ENCODE measurements at regions not wholly inside any gene's neighbourhood (a gene's known extent, or its start where the extent isn't known, plus 50 kb on each side); places are given as distances from the start of the nearest gene placed in this dataset.
A peak's percentile ranks its signal among the peaks of the same experiment; 100 is the strongest.

- H3K27me3 ChIP-seq (ENCODE audit: insufficient read depth, low read length), result peaks cover 4% of the 10 kb centered on the region
- H3K4me1 ChIP-seq (ENCODE audit: insufficient read depth, low read length), result no peaks in the 10 kb centered on the region
- no peaks in the 10 kb centered on the region for H3K79me2 ChIP-seq (ENCODE audit: insufficient read depth, low read length)
- no peaks in the 10 kb centered on the region for H3K36me3 ChIP-seq (ENCODE audit: insufficient read depth, low read length)
- no peak overlapping the region for H3K4me2 ChIP-seq (ENCODE audit: insufficient read depth, low read length)
- H4K20me1 ChIP-seq (ENCODE audit: insufficient read depth, low read length), result no peaks in the 10 kb centered on the region
- no peak overlapping the region for H3K4me3 ChIP-seq (ENCODE audit: insufficient read depth, low read length)
- H2AFZ ChIP-seq (ENCODE audit: low read length), result no peak overlapping the region
- DNase-seq (ENCODE audit: insufficient read length, low spot score, missing footprints), result no peak
- H3K27ac ChIP-seq (ENCODE audit: low read depth, low read length), result no peak overlapping the region
- TF ChIP-seq, protein P1, sequence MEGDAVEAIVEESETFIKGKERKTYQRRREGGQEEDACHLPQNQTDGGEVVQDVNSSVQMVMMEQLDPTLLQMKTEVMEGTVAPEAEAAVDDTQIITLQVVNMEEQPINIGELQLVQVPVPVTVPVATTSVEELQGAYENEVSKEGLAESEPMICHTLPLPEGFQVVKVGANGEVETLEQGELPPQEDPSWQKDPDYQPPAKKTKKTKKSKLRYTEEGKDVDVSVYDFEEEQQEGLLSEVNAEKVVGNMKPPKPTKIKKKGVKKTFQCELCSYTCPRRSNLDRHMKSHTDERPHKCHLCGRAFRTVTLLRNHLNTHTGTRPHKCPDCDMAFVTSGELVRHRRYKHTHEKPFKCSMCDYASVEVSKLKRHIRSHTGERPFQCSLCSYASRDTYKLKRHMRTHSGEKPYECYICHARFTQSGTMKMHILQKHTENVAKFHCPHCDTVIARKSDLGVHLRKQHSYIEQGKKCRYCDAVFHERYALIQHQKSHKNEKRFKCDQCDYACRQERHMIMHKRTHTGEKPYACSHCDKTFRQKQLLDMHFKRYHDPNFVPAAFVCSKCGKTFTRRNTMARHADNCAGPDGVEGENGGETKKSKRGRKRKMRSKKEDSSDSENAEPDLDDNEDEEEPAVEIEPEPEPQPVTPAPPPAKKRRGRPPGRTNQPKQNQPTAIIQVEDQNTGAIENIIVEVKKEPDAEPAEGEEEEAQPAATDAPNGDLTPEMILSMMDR (IDR thresholded peaks at IDR 0.05; ENCODE audit: extremely low read depth, low read depth, low read length), result no peak
- no peaks in the 10 kb centered on the region for H3K9me3 ChIP-seq (ENCODE audit: low read depth, low read length)
Observed at GRCh38 chrX:45972636-45973035, 572.6 kb downstream of the ZNF674 start.

DNA sequence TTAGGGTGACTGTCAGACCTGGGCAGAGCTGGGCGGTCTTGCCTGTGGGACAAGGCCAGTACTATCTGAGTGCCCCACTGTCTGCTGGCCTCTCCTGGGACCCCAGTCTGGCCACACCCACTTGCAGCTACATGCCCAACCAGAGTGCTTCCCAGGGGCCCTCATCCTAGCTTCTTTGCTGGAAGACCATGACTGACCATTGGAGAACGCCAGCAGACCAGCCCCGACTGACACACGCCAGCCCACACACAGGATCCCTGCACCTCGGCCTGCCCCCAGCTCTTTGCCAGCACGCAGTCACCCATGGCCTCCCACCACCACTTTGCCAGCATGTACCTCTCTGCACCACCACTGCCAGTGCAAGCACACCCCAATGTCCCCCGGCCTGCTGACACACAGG is 585.7 kb downstream of the ZNF674 start:
- Histone ChIP-seq H2AFZ (ENCODE audit: low read length) (no peak overlapping the region), H3K27ac (ENCODE audit: low read depth, low read length) (no peak overlapping the region), H4K20me1 (ENCODE audit: insufficient read depth, low read length) (no peaks in the 10 kb centered on the region), H3K27me3 (ENCODE audit: insufficient read depth, low read length) (peaks cover 10% of the 10 kb centered on the region), H3K4me3 (ENCODE audit: insufficient read depth, low read length) (no peak overlapping the region), H3K9me3 (ENCODE audit: low read depth, low read length) (no peaks in the 10 kb centered on the region), H3K4me2 (ENCODE audit: insufficient read depth, low read length) (no peak overlapping the region), H3K79me2 (ENCODE audit: insufficient read depth, low read length) (no peaks in the 10 kb centered on the region), H3K4me1 (ENCODE audit: insufficient read depth, low read length) (no peaks in the 10 kb centered on the region), H3K36me3 (ENCODE audit: insufficient read depth, low read length) (no peaks in the 10 kb centered on the region)
- no peak for DNase-seq (ENCODE audit: insufficient read length, low spot score, missing footprints)
- TF ChIP-seq, protein P1 (IDR thresholded peaks at IDR 0.05; ENCODE audit: extremely low read depth, low read depth, low read length), result no peak

GRCh38 chrX:45956191-45956870 is 588.9 kb downstream of the ZNF674 start:
- peaks cover 15% of the 10 kb centered on the region for H3K27me3 ChIP-seq (ENCODE audit: insufficient read depth, low read length)
- H2AFZ ChIP-seq (ENCODE audit: low read length), result no peak overlapping the region
- H3K4me3 ChIP-seq (ENCODE audit: insufficient read depth, low read length), result no peak overlapping the region
- peak; percentile 29 for DNase-seq (ENCODE audit: insufficient read length, low spot score, missing footprints)
- H4K20me1 ChIP-seq (ENCODE audit: insufficient read depth, low read length), result no peaks in the 10 kb centered on the region
- no peaks in the 10 kb centered on the region for H3K36me3 ChIP-seq (ENCODE audit: insufficient read depth, low read length)
- no peak overlapping the region for H3K27ac ChIP-seq (ENCODE audit: low read depth, low read length)
- no peaks in the 10 kb centered on the region for H3K9me3 ChIP-seq (ENCODE audit: low read depth, low read length)
- no peaks in the 10 kb centered on the region for H3K4me1 ChIP-seq (ENCODE audit: insufficient read depth, low read length)
- TF ChIP-seq, protein P1 (IDR thresholded peaks at IDR 0.05; ENCODE audit: extremely low read depth, low read depth, low read length), result no peak
- H3K4me2 ChIP-seq (ENCODE audit: insufficient read depth, low read length), result no peak overlapping the region
- H3K79me2 ChIP-seq (ENCODE audit: insufficient read depth, low read length), result no peaks in the 10 kb centered on the region

DNA sequence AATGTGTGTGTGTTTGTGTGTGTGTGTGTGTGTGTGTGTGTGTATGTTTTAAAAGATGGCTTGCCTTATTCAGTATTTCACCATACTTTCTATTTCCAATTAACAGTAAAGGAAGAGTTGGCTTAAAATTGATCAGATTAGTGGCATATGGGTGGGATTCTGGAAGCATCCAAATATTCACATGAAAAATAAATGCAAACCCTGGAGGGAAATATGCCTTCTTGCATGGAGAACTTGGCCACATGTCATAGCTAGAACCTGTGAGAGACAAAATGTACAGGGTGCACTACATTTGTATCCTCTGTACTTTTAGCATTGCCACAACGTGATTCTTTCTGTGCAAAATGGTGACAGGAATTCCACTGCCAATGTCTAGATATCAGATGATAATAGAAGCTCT is 589.6 kb downstream of the ZNF674 start:
- H2AFZ ChIP-seq (ENCODE audit: low read length), result no peak overlapping the region
- no peaks in the 10 kb centered on the region for H3K79me2 ChIP-seq (ENCODE audit: insufficient read depth, low read length)
- no peak overlapping the region for H3K4me3 ChIP-seq (ENCODE audit: insufficient read depth, low read length)
- no peak overlapping the region for H3K27ac ChIP-seq (ENCODE audit: low read depth, low read length)
- H3K4me2 ChIP-seq (ENCODE audit: insufficient read depth, low read length), result no peak overlapping the region
- no peaks in the 10 kb centered on the region for H4K20me1 ChIP-seq (ENCODE audit: insufficient read depth, low read length)
- no peaks in the 10 kb centered on the region for H3K36me3 ChIP-seq (ENCODE audit: insufficient read depth, low read length)
- H3K27me3 ChIP-seq (ENCODE audit: insufficient read depth, low read length), result peaks cover 15% of the 10 kb centered on the region
- H3K9me3 ChIP-seq (ENCODE audit: low read depth, low read length), result no peaks in the 10 kb centered on the region
- DNase-seq (ENCODE audit: insufficient read length, low spot score, missing footprints), result no peak
- TF ChIP-seq, protein P1 (IDR thresholded peaks at IDR 0.05; ENCODE audit: extremely low read depth, low read depth, low read length), result no peak
- H3K4me1 ChIP-seq (ENCODE audit: insufficient read depth, low read length), result no peaks in the 10 kb centered on the region
